Loucy (cell line): ENCODE measurements at regions not wholly inside any gene's neighbourhood (a gene's known extent, or its start where the extent isn't known, plus 50 kb on each side); places are given as distances from the start of the nearest gene placed in this dataset.
"Not testable (repeated sequence)": the region's sequence is repeated elsewhere in the genome, so short reads cannot be mapped to it uniquely, and the experiment has no call there.

Experiments used
- H2AFZ ChIP-seq: fragments of 200-600 bp; sonication (generic); 2 replicates; pipeline ENCODE4 v1.6.0; 2016; ENCODE audit warnings: antibody characterized with exemption, mild to moderate bottlenecking, low read length, moderate library complexity
- H3F3A ChIP-seq: fragments of 200-600 bp; 2 replicates; pipeline ENCODE4 v1.6.0; 2016; ENCODE audit warnings: antibody characterized with exemption, low read depth, mild to moderate bottlenecking
- H3K27me3 ChIP-seq: fragments of 200-600 bp; sonication (generic); 2 replicates; pipeline ENCODE4 v1.6.1; 2014; ENCODE audit warnings: low read length, mild to moderate bottlenecking; ENCODE audit not compliant: insufficient read depth, poor library complexity, severe bottlenecking
- H3K36me3 ChIP-seq: fragments of 200-600 bp; sonication (generic); 2 replicates; pipeline ENCODE4 v1.6.1; 2016; ENCODE audit warnings: low read length; ENCODE audit not compliant: insufficient read depth
- H3K4me1 ChIP-seq: fragments of 200-600 bp; sonication (generic); 2 replicates; pipeline ENCODE4 v1.5.1; 2014; ENCODE audit warnings: low read length, mild to moderate bottlenecking; ENCODE audit not compliant: insufficient read depth, poor library complexity, severe bottlenecking
- H3K4me2 ChIP-seq: fragments of 200-600 bp; sonication (generic); 2 replicates; pipeline ENCODE4 v1.6.0; 2014; ENCODE audit warnings: antibody characterized with exemption, low read length, low read depth, mild to moderate bottlenecking; ENCODE audit not compliant: poor library complexity, severe bottlenecking
- H3K4me3 ChIP-seq: fragments of 200-600 bp; sonication (generic); 2 replicates; pipeline ENCODE4 v1.5.1; 2014; ENCODE audit warnings: low read length, mild to moderate bottlenecking, mixed read lengths; ENCODE audit not compliant: poor library complexity, severe bottlenecking
- H3K79me2 ChIP-seq: fragments of 200-600 bp; sonication (generic); 2 replicates; pipeline ENCODE4 v1.6.1; 2014; ENCODE audit warnings: low read length; ENCODE audit not compliant: insufficient read depth
- H3K9ac ChIP-seq: fragments of 200-600 bp; sonication (generic); 2 replicates; pipeline ENCODE4 v1.6.0; 2014; ENCODE audit warnings: mild to moderate bottlenecking, low read depth, low read length, moderate library complexity; ENCODE audit not compliant: poor library complexity, severe bottlenecking
- H3K9me2 ChIP-seq: fragments of 200-600 bp; sonication (generic); replicated peaks from 2 replicates; pipeline ENCODE4 v1.6.1; 2016; ENCODE audit warnings: low read depth, low read length, mixed read lengths
- H3K9me3 ChIP-seq: fragments of 200-600 bp; sonication (generic); 2 replicates; pipeline ENCODE4 v1.6.1; 2014; ENCODE audit warnings: mild to moderate bottlenecking, antibody characterized with exemption, low read length, low read depth; ENCODE audit not compliant: insufficient read depth
- H4K20me1 ChIP-seq: fragments of 200-600 bp; sonication (generic); 2 replicates; pipeline ENCODE4 v1.6.0; 2014; ENCODE audit warnings: antibody characterized with exemption, low read length, mild to moderate bottlenecking; ENCODE audit not compliant: insufficient read depth, poor library complexity, severe bottlenecking
- EZH2phosphoT487 ChIP-seq: fragments of 200-600 bp; IDR thresholded peaks from 2 replicates; pipeline ENCODE4 v1.6.1; 2018; ENCODE audit warnings: antibody characterized with exemption, mild to moderate bottlenecking, moderate library complexity, borderline replicate concordance
- TF ChIP-seq, protein P1 (sequence below): fragments of 200-600 bp; sonication (generic); conservative IDR thresholded peaks from 2 replicates; pipeline ENCODE4 v1.5.1; 2014; ENCODE audit warnings: mild to moderate bottlenecking, antibody characterized with exemption, low read length

DNA sequence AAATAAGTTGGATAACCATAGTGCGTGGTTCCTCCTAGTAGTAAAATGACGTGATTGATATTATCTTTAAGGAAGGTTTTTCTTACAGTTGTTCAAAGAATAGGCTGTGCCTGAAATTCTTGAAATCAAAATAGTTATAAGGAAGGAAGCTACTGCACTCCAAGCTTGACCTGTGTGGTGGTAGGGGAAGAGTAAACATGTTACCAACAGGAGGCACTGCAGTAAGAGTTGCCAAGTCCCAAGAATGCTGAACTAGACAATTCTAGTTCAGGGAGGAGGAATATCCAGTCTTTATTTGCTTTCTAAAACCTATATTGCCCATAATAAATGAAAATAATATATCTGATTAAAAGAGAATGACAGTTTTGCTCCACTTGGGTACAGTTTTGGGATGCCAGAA lies 764.5 kb downstream of the TMTC2 start:
- Histone ChIP-seq H3K9me3 (no peaks in the 10 kb centered on the region), H3F3A (no peaks in the 10 kb centered on the region), H2AFZ (no peak overlapping the region), H3K9me2 (no peaks in the 10 kb centered on the region), H4K20me1 (no peaks in the 10 kb centered on the region), H3K27me3 (no peaks in the 10 kb centered on the region), H3K4me3 (no peak overlapping the region), H3K4me2 (no peak overlapping the region), H3K79me2 (no peaks in the 10 kb centered on the region), H3K4me1 (no peaks in the 10 kb centered on the region), H3K9ac (no peak overlapping the region), H3K36me3 (no peaks in the 10 kb centered on the region)
- TF ChIP-seq, protein P1, sequence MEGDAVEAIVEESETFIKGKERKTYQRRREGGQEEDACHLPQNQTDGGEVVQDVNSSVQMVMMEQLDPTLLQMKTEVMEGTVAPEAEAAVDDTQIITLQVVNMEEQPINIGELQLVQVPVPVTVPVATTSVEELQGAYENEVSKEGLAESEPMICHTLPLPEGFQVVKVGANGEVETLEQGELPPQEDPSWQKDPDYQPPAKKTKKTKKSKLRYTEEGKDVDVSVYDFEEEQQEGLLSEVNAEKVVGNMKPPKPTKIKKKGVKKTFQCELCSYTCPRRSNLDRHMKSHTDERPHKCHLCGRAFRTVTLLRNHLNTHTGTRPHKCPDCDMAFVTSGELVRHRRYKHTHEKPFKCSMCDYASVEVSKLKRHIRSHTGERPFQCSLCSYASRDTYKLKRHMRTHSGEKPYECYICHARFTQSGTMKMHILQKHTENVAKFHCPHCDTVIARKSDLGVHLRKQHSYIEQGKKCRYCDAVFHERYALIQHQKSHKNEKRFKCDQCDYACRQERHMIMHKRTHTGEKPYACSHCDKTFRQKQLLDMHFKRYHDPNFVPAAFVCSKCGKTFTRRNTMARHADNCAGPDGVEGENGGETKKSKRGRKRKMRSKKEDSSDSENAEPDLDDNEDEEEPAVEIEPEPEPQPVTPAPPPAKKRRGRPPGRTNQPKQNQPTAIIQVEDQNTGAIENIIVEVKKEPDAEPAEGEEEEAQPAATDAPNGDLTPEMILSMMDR = no peak
- no peak for TF ChIP-seq EZH2phosphoT487

DNA sequence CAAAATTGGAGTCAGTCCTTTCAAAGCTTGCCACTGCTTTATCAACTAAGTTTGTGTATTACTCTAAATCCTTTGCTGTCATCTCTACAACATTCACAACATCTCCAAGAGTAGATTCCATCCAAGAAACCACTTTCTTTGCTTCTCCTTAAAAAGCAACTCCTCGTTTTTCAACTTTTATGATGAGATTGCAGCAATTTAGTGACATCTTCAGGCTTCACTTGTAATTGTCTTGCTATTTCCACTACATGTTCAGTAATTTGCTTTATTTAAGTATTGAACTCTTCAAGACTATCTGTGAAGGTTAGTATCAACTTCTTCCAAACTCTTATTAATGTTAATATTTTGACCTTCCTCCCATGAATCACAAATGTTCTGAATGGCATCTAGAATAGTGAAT lies 747.9 kb downstream of the TMTC2 start:
- no peaks in the 10 kb centered on the region for H3K79me2 ChIP-seq

DNA sequence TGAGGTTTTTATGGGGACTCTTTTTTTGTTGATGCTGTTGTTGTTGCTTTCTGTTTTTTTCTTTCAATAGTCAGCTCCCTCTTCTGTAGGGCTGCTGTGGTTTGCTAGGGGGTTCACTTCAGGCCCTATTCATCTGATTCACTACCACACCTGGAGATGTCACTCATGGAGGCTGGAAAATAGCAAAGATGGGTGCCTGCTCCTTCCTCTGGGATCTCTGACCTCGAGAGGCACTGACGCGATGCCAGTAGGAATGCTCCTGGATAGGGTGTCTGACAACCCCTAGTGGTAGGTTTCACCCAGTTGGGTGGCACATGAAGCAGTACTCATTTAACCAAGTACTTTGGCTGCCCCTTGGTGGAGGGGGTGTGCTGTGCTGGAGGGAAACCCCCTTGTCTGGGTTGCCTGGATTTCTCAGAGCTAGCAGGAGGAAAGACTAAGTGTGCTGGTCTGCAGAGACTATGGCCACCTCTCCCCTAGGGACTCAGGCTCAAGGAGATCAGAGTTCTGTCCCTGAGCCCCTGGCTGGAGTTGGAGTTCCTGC lies 745.5 kb downstream of the TMTC2 start:
- no peaks in the 10 kb centered on the region for H3K4me1 ChIP-seq

More for the DNA sequence above, 747.9 kb downstream of the TMTC2 start:
- no peak overlapping the region for H3K9ac ChIP-seq
- no peaks in the 10 kb centered on the region for H3K27me3 ChIP-seq
- H3K4me3 ChIP-seq = no peak overlapping the region
- no peaks in the 10 kb centered on the region; the same call in 1 of the 2 replicates for H3K9me2 ChIP-seq
- no peaks in the 10 kb centered on the region for H3F3A ChIP-seq
- no peaks in the 10 kb centered on the region for H3K4me1 ChIP-seq
- peaks cover 5% of the 10 kb centered on the region; the same call in 1 of the 2 replicates for H3K9me3 ChIP-seq
- H3K36me3 ChIP-seq = no peaks in the 10 kb centered on the region
- H3K4me2 ChIP-seq = no peak overlapping the region
- no peaks in the 10 kb centered on the region for H4K20me1 ChIP-seq
- no peak overlapping the region for H2AFZ ChIP-seq
- TF ChIP-seq EZH2phosphoT487 = no peak
- TF ChIP-seq, protein P1 = no peak

DNA sequence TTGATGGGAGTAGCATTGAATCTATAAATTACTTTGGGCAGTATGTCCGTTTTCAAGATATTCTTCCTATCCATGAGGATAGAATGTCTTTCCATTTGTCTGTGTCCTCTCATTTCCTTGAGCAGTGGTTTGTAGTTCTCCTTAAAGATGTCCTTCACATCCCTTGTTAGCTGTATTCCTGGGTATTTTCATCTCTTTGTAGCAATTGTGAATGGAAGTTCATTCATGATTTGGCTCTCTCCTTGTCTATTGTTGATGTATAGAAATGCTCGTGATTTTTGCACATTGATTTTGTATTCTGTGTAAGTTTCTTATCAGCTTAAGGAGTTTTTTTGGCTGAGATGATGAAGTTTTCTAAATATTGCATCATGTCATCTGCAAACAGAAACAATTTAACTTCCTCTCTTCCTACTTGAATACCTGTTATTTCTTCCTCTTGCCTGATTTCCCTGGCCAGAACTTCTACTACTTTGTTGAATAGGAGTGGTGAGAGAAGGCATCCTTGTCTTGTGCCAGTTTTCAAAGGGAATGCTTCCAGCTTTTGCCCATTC lies 741.0 kb downstream of the TMTC2 start:
- H3K9me2 ChIP-seq, H2AFZ ChIP-seq, H3K4me2 ChIP-seq, H3K4me3 ChIP-seq, H3F3A ChIP-seq, H3K27me3 ChIP-seq, H3K4me1 ChIP-seq, H3K9me3 ChIP-seq, H3K79me2 ChIP-seq, H3K9ac ChIP-seq, H3K36me3 ChIP-seq, H4K20me1 ChIP-seq: not testable (repeated sequence)

More for the DNA sequence above, 745.5 kb downstream of the TMTC2 start:
- no peaks in the 10 kb centered on the region for H3K27me3 ChIP-seq
- no peak for TF ChIP-seq EZH2phosphoT487
- TF ChIP-seq, protein P1 = no peak
- no peaks in the 10 kb centered on the region for H3K36me3 ChIP-seq
- H3K4me2 ChIP-seq = no peak overlapping the region
- no peak overlapping the region for H3K4me3 ChIP-seq
- no peaks in the 10 kb centered on the region for H3K79me2 ChIP-seq
- no peaks in the 10 kb centered on the region for H3K9me2 ChIP-seq
- no peaks in the 10 kb centered on the region for H4K20me1 ChIP-seq
- no peak overlapping the region for H3K9ac ChIP-seq
- no peaks in the 10 kb centered on the region for H3F3A ChIP-seq
- H2AFZ ChIP-seq = no peak overlapping the region
- H3K9me3 ChIP-seq = peaks cover 5% of the 10 kb centered on the region; the same call in 1 of the 2 replicates
